Loucy (cell line): ENCODE measurements at regions not wholly inside any gene's neighbourhood (a gene's known extent, or its start where the extent isn't known, plus 50 kb on each side); places are given as distances from the start of the nearest gene placed in this dataset.

Experiments
- H2AFZ ChIP-seq: fragments of 200-600 bp; sonication (generic); 2 replicates; pipeline ENCODE4 v1.6.0; 2016; ENCODE audit warnings: antibody characterized with exemption, mild to moderate bottlenecking, low read length, moderate library complexity
- H3F3A ChIP-seq: fragments of 200-600 bp; 2 replicates; pipeline ENCODE4 v1.6.0; 2016; ENCODE audit warnings: antibody characterized with exemption, low read depth, mild to moderate bottlenecking
- H3K27me3 ChIP-seq: fragments of 200-600 bp; sonication (generic); 2 replicates; pipeline ENCODE4 v1.6.1; 2014; ENCODE audit warnings: low read length, mild to moderate bottlenecking; ENCODE audit not compliant: insufficient read depth, poor library complexity, severe bottlenecking
- H3K36me3 ChIP-seq: fragments of 200-600 bp; sonication (generic); 2 replicates; pipeline ENCODE4 v1.6.1; 2016; ENCODE audit warnings: low read length; ENCODE audit not compliant: insufficient read depth
- H3K4me1 ChIP-seq: fragments of 200-600 bp; sonication (generic); 2 replicates; pipeline ENCODE4 v1.5.1; 2014; ENCODE audit warnings: low read length, mild to moderate bottlenecking; ENCODE audit not compliant: insufficient read depth, poor library complexity, severe bottlenecking
- H3K4me2 ChIP-seq: fragments of 200-600 bp; sonication (generic); 2 replicates; pipeline ENCODE4 v1.6.0; 2014; ENCODE audit warnings: antibody characterized with exemption, low read length, low read depth, mild to moderate bottlenecking; ENCODE audit not compliant: poor library complexity, severe bottlenecking
- H3K4me3 ChIP-seq: fragments of 200-600 bp; sonication (generic); 2 replicates; pipeline ENCODE4 v1.5.1; 2014; ENCODE audit warnings: low read length, mild to moderate bottlenecking, mixed read lengths; ENCODE audit not compliant: poor library complexity, severe bottlenecking
- H3K79me2 ChIP-seq: fragments of 200-600 bp; sonication (generic); 2 replicates; pipeline ENCODE4 v1.6.1; 2014; ENCODE audit warnings: low read length; ENCODE audit not compliant: insufficient read depth
- H3K9ac ChIP-seq: fragments of 200-600 bp; sonication (generic); 2 replicates; pipeline ENCODE4 v1.6.0; 2014; ENCODE audit warnings: mild to moderate bottlenecking, low read depth, low read length, moderate library complexity; ENCODE audit not compliant: poor library complexity, severe bottlenecking
- H3K9me2 ChIP-seq: fragments of 200-600 bp; sonication (generic); replicated peaks from 2 replicates; pipeline ENCODE4 v1.6.1; 2016; ENCODE audit warnings: low read depth, low read length, mixed read lengths
- H3K9me3 ChIP-seq: fragments of 200-600 bp; sonication (generic); 2 replicates; pipeline ENCODE4 v1.6.1; 2014; ENCODE audit warnings: mild to moderate bottlenecking, antibody characterized with exemption, low read length, low read depth; ENCODE audit not compliant: insufficient read depth
- H4K20me1 ChIP-seq: fragments of 200-600 bp; sonication (generic); 2 replicates; pipeline ENCODE4 v1.6.0; 2014; ENCODE audit warnings: antibody characterized with exemption, low read length, mild to moderate bottlenecking; ENCODE audit not compliant: insufficient read depth, poor library complexity, severe bottlenecking
- CTCF ChIP-seq: fragments of 200-600 bp; sonication (generic); conservative IDR thresholded peaks from 2 replicates; pipeline ENCODE4 v1.5.1; 2014; ENCODE audit warnings: mild to moderate bottlenecking, antibody characterized with exemption, low read length
- EZH2phosphoT487 ChIP-seq: fragments of 200-600 bp; IDR thresholded peaks from 2 replicates; pipeline ENCODE4 v1.6.1; 2018; ENCODE audit warnings: antibody characterized with exemption, mild to moderate bottlenecking, moderate library complexity, borderline replicate concordance

- Histone ChIP-seq H3K36me3 (no peaks in the 10 kb centered on the region), H3K9me3 (no peaks in the 10 kb centered on the region), H3K9me2 (no peaks in the 10 kb centered on the region), H3K4me1 (no peaks in the 10 kb centered on the region), H3K27me3 (no peaks in the 10 kb centered on the region), H2AFZ (no peak overlapping the region), H3K4me3 (no peak overlapping the region), H3K9ac (no peak overlapping the region), H3F3A (no peaks in the 10 kb centered on the region), H3K79me2 (no peaks in the 10 kb centered on the region), H3K4me2 (no peak overlapping the region), H4K20me1 (no peaks in the 10 kb centered on the region)
- TF ChIP-seq EZH2phosphoT487 (no peak), CTCF (no peak)
Measured at GRCh38 chr6:115609111-115609510, 451.6 kb downstream of the FRK start.

- H3F3A ChIP-seq: no peaks in the 10 kb centered on the region
- H3K36me3 ChIP-seq: no peaks in the 10 kb centered on the region
- no peaks in the 10 kb centered on the region for H3K4me1 ChIP-seq
- no peak overlapping the region for H3K9ac ChIP-seq
- no peaks in the 10 kb centered on the region for H3K27me3 ChIP-seq
- H2AFZ ChIP-seq: no peak overlapping the region
- no peaks in the 10 kb centered on the region for H3K79me2 ChIP-seq
- H3K4me3 ChIP-seq: no peak overlapping the region
- TF ChIP-seq CTCF (no peak), EZH2phosphoT487 (no peak)
- H4K20me1 ChIP-seq: no peaks in the 10 kb centered on the region
- H3K4me2 ChIP-seq: no peak overlapping the region
- no peaks in the 10 kb centered on the region for H3K9me2 ChIP-seq
- no peaks in the 10 kb centered on the region for H3K9me3 ChIP-seq
Measured at GRCh38 chr6:115602466-115602865, 458.2 kb downstream of the FRK start.

GRCh38 chr6:115601509-115601908, 459.2 kb downstream of the FRK start:
- Histone ChIP-seq H3K9me2 (no peaks in the 10 kb centered on the region), H2AFZ (no peak overlapping the region), H3K4me1 (no peaks in the 10 kb centered on the region), H3K27me3 (no peaks in the 10 kb centered on the region), H3K36me3 (no peaks in the 10 kb centered on the region), H3K4me2 (no peak overlapping the region), H3K4me3 (no peak overlapping the region), H3K9ac (no peak overlapping the region), H3K9me3 (no peaks in the 10 kb centered on the region), H4K20me1 (no peaks in the 10 kb centered on the region), H3K79me2 (no peaks in the 10 kb centered on the region), H3F3A (no peaks in the 10 kb centered on the region)
- TF ChIP-seq CTCF (no peak), EZH2phosphoT487 (no peak)
